A549 (cell line): ENCODE measurements at regions not wholly inside any gene's neighbourhood (a gene's known extent, or its start where the extent isn't known, plus 50 kb on each side); places are given as distances from the start of the nearest gene placed in this dataset.

ENCODE experiments used
- ATOH8 ChIP-seq: fragments of 250-450 bp; sonication (Bioruptor Pico); IDR thresholded peaks from 2 replicates; pipeline ENCODE4 v1.5.0; 2020; ENCODE audit warnings: low read depth, mild to moderate bottlenecking, moderate library complexity
- CTCF ChIP-seq: fragments of >200 bp; sonication (Bioruptor Twin); formaldehyde crosslinking; IDR thresholded peaks from 3 replicates; pipeline ENCODE4 v1.5.1; 2016
- HOXA7 ChIP-seq: fragments of 250-450 bp; sonication (Bioruptor Pico); IDR thresholded peaks from 2 replicates; pipeline ENCODE4 v1.5.0; 2020; ENCODE audit warnings: mild to moderate bottlenecking, moderate library complexity
- NPAS2 ChIP-seq: fragments of 250-450 bp; sonication (Bioruptor Pico); IDR thresholded peaks from 2 replicates; pipeline ENCODE4 v1.8.0; 2022; ENCODE audit warnings: mild to moderate bottlenecking, moderate library complexity, borderline replicate concordance
- TP53 ChIP-seq: fragments of 250-450 bp; sonication (Bioruptor Pico); IDR thresholded peaks from 2 replicates; pipeline ENCODE4 v1.5.0; 2021; ENCODE audit warnings: mild to moderate bottlenecking, moderate library complexity
- ZC3H11A ChIP-seq: fragments of 450-650 bp; IDR thresholded peaks from 2 replicates; pipeline ENCODE4 v1.6.1; 2014; ENCODE audit warnings: antibody characterized with exemption, mild to moderate bottlenecking

- TF ChIP-seq CTCF (no peak), TP53 (no peak), HOXA7 (CRISPR knock-in tag) (no peak), NPAS2 (CRISPR knock-in tag) (no peak), ZC3H11A (no peak), ATOH8 (CRISPR knock-in tag) (no peak)
Measured at GRCh38 chr9:81077572-81077971, 611.8 kb downstream of the TLE1 start.
